ENCODE measurements at regions not wholly inside any gene's neighbourhood (a gene's known extent, or its start where the extent isn't known, plus 50 kb on each side); places are given as distances from the start of the nearest gene placed in this dataset.
"Not testable (repeated sequence)": the region's sequence is repeated elsewhere in the genome, so short reads cannot be mapped to it uniquely, and the experiment has no call there.

GRCh38 chr3:16769525-16769924 lies 115.2 kb upstream of the PLCL2 start:
- Histone ChIP-seq H3K9me3 (ENCODE audit: control insufficient read depth, insufficient read depth, low read length) (no peaks in the 10 kb centered on the region), H3K27me3 (ENCODE audit: control insufficient read depth, insufficient read depth, low read length) (no peaks in the 10 kb centered on the region), H3K9ac (ENCODE audit: low read depth, low read length) (no peak overlapping the region), H3K27ac (ENCODE audit: low read depth, low read length) (no peak overlapping the region), H3K36me3 (ENCODE audit: control insufficient read depth, insufficient read depth, low read length) (no peaks in the 10 kb centered on the region), H3K4me3 (ENCODE audit: low read depth, low read length) (no peak overlapping the region), H3K4me1 (ENCODE audit: control insufficient read depth, insufficient read depth, low read length) (peaks cover 35% of the 10 kb centered on the region)

GRCh38 chr3:16770021-16770420 lies 114.7 kb upstream of the PLCL2 start:
- Histone ChIP-seq H3K4me3 (ENCODE audit: low read depth, low read length) (no peak overlapping the region), H3K4me1 (ENCODE audit: control insufficient read depth, insufficient read depth, low read length) (peaks cover 30% of the 10 kb centered on the region), H3K9me3 (ENCODE audit: control insufficient read depth, insufficient read depth, low read length) (no peaks in the 10 kb centered on the region), H3K9ac (ENCODE audit: low read depth, low read length) (no peak overlapping the region), H3K27ac (ENCODE audit: low read depth, low read length) (no peak overlapping the region), H3K27me3 (ENCODE audit: control insufficient read depth, insufficient read depth, low read length) (no peaks in the 10 kb centered on the region), H3K36me3 (ENCODE audit: control insufficient read depth, insufficient read depth, low read length) (no peaks in the 10 kb centered on the region)

- no peak overlapping the region for H3K9ac ChIP-seq (ENCODE audit: low read depth, low read length)
- H3K9me3 ChIP-seq (ENCODE audit: control insufficient read depth, insufficient read depth, low read length), result no peaks in the 10 kb centered on the region
- no peak overlapping the region for H3K4me3 ChIP-seq (ENCODE audit: low read depth, low read length)
- H3K4me1 ChIP-seq (ENCODE audit: control insufficient read depth, insufficient read depth, low read length), result peaks cover 26% of the 10 kb centered on the region
- H3K36me3 ChIP-seq (ENCODE audit: control insufficient read depth, insufficient read depth, low read length), result no peaks in the 10 kb centered on the region
- H3K27ac ChIP-seq (ENCODE audit: low read depth, low read length), result no peak overlapping the region
- no peaks in the 10 kb centered on the region for H3K27me3 ChIP-seq (ENCODE audit: control insufficient read depth, insufficient read depth, low read length)
Observed at GRCh38 chr3:16770792-16771191, 114.0 kb upstream of the PLCL2 start.

- H3K27me3 ChIP-seq (ENCODE audit: control insufficient read depth, insufficient read depth, low read length), result not testable (repeated sequence)
Observed at GRCh38 chr3:16773594-16773993, 111.2 kb upstream of the PLCL2 start.

GRCh38 chr3:16774536-16774935 lies 110.2 kb upstream of the PLCL2 start:
- H3K27ac ChIP-seq (ENCODE audit: low read depth, low read length); H3K36me3 ChIP-seq (ENCODE audit: control insufficient read depth, insufficient read depth, low read length); H3K27me3 ChIP-seq (ENCODE audit: control insufficient read depth, insufficient read depth, low read length); H3K9ac ChIP-seq (ENCODE audit: low read depth, low read length); H3K4me1 ChIP-seq (ENCODE audit: control insufficient read depth, insufficient read depth, low read length); H3K9me3 ChIP-seq (ENCODE audit: control insufficient read depth, insufficient read depth, low read length); H3K4me3 ChIP-seq (ENCODE audit: low read depth, low read length): not testable (repeated sequence)

More at GRCh38 chr3:16773594-16773993, 111.2 kb upstream of the PLCL2 start:
- H3K4me1 ChIP-seq (ENCODE audit: control insufficient read depth, insufficient read depth, low read length), result peaks cover 11% of the 10 kb centered on the region
- H3K36me3 ChIP-seq (ENCODE audit: control insufficient read depth, insufficient read depth, low read length); H3K27ac ChIP-seq (ENCODE audit: low read depth, low read length); H3K4me3 ChIP-seq (ENCODE audit: low read depth, low read length); H3K9ac ChIP-seq (ENCODE audit: low read depth, low read length); H3K9me3 ChIP-seq (ENCODE audit: control insufficient read depth, insufficient read depth, low read length): not testable (repeated sequence)

- Histone ChIP-seq H3K36me3 (ENCODE audit: control insufficient read depth, insufficient read depth, low read length) (no peaks in the 10 kb centered on the region), H3K9ac (ENCODE audit: low read depth, low read length) (no peak overlapping the region), H3K27me3 (ENCODE audit: control insufficient read depth, insufficient read depth, low read length) (no peaks in the 10 kb centered on the region), H3K9me3 (ENCODE audit: control insufficient read depth, insufficient read depth, low read length) (no peaks in the 10 kb centered on the region), H3K27ac (ENCODE audit: low read depth, low read length) (no peak overlapping the region), H3K4me3 (ENCODE audit: low read depth, low read length) (no peak overlapping the region), H3K4me1 (ENCODE audit: control insufficient read depth, insufficient read depth, low read length) (peaks cover 14% of the 10 kb centered on the region)
Observed at GRCh38 chr3:16784973-16785372, 99.8 kb upstream of the PLCL2 start.

GRCh38 chr3:16785465-16785864 lies 99.3 kb upstream of the PLCL2 start:
- Histone ChIP-seq H3K27me3 (ENCODE audit: control insufficient read depth, insufficient read depth, low read length) (no peaks in the 10 kb centered on the region), H3K4me3 (ENCODE audit: low read depth, low read length) (no peak overlapping the region), H3K4me1 (ENCODE audit: control insufficient read depth, insufficient read depth, low read length) (peaks cover 19% of the 10 kb centered on the region), H3K27ac (ENCODE audit: low read depth, low read length) (no peak overlapping the region), H3K9me3 (ENCODE audit: control insufficient read depth, insufficient read depth, low read length) (no peaks in the 10 kb centered on the region), H3K36me3 (ENCODE audit: control insufficient read depth, insufficient read depth, low read length) (no peaks in the 10 kb centered on the region), H3K9ac (ENCODE audit: low read depth, low read length) (no peak overlapping the region)

- Histone ChIP-seq H3K9me3 (ENCODE audit: control insufficient read depth, insufficient read depth, low read length) (no peaks in the 10 kb centered on the region), H3K27me3 (ENCODE audit: control insufficient read depth, insufficient read depth, low read length) (no peaks in the 10 kb centered on the region), H3K4me3 (ENCODE audit: low read depth, low read length) (no peak overlapping the region), H3K27ac (ENCODE audit: low read depth, low read length) (no peak overlapping the region), H3K36me3 (ENCODE audit: control insufficient read depth, insufficient read depth, low read length) (no peaks in the 10 kb centered on the region), H3K4me1 (ENCODE audit: control insufficient read depth, insufficient read depth, low read length) (peaks cover 34% of the 10 kb centered on the region), H3K9ac (ENCODE audit: low read depth, low read length) (no peak overlapping the region)
Observed at GRCh38 chr3:16788440-16789056, 96.2 kb upstream of the PLCL2 start.

GRCh38 chr3:16789344-16790120 lies 95.2 kb upstream of the PLCL2 start:
- H3K4me3 ChIP-seq (ENCODE audit: low read depth, low read length), result peak overlapping the region; percentile 7
- H3K27me3 ChIP-seq (ENCODE audit: control insufficient read depth, insufficient read depth, low read length), result no peaks in the 10 kb centered on the region

GRCh38 chr3:16790432-16791400 lies 94.0 kb upstream of the PLCL2 start:
- H3K4me3 ChIP-seq (ENCODE audit: low read depth, low read length), result no peak overlapping the region
- H3K27ac ChIP-seq (ENCODE audit: low read depth, low read length), result peak overlapping the region; percentile 88

More at GRCh38 chr3:16789344-16790120, 95.2 kb upstream of the PLCL2 start:
- Histone ChIP-seq H3K9me3 (ENCODE audit: control insufficient read depth, insufficient read depth, low read length) (no peaks in the 10 kb centered on the region), H3K36me3 (ENCODE audit: control insufficient read depth, insufficient read depth, low read length) (no peaks in the 10 kb centered on the region), H3K4me1 (ENCODE audit: control insufficient read depth, insufficient read depth, low read length) (peaks cover 43% of the 10 kb centered on the region), H3K9ac (ENCODE audit: low read depth, low read length) (no peak overlapping the region; the same call in 1 of the 2 replicates), H3K27ac (ENCODE audit: low read depth, low read length) (peak overlapping the region; percentile 88)

More at GRCh38 chr3:16790432-16791400, 94.0 kb upstream of the PLCL2 start:
- Histone ChIP-seq H3K9ac (ENCODE audit: low read depth, low read length) (no peak overlapping the region; the same call in 1 of the 2 replicates), H3K36me3 (ENCODE audit: control insufficient read depth, insufficient read depth, low read length) (no peaks in the 10 kb centered on the region), H3K9me3 (ENCODE audit: control insufficient read depth, insufficient read depth, low read length) (no peaks in the 10 kb centered on the region), H3K27me3 (ENCODE audit: control insufficient read depth, insufficient read depth, low read length) (no peaks in the 10 kb centered on the region), H3K4me1 (ENCODE audit: control insufficient read depth, insufficient read depth, low read length) (peaks cover 43% of the 10 kb centered on the region)
